HFFc6 (cell line): ENCODE measurements at regions not wholly inside any gene's neighbourhood (a gene's known extent, or its start where the extent isn't known, plus 50 kb on each side); places are given as distances from the start of the nearest gene placed in this dataset.

Experiments used
- DNase-seq: peaks from one replicate; pipeline ENCODE4 v3.0.0-alpha.2; 2018
- H3K27ac Mint-ChIP-seq: 2 replicates; pipeline ENCODE4 v1.8.0; 2020; ENCODE audit warnings: mild to moderate bottlenecking, mixed read lengths
- H3K27me3 Mint-ChIP-seq: 2 replicates; pipeline ENCODE4 v1.8.0; 2021; ENCODE audit warnings: mild to moderate bottlenecking, moderate library complexity, mixed read lengths; ENCODE audit not compliant: insufficient read depth
- H3K36me3 Mint-ChIP-seq: 2 replicates; pipeline ENCODE4 v1.8.0; 2021; ENCODE audit warnings: low read depth, mixed read lengths
- H3K4me1 Mint-ChIP-seq: 2 replicates; pipeline ENCODE4 v1.8.0; 2020; ENCODE audit warnings: low read depth, mixed read lengths
- H3K4me3 Mint-ChIP-seq: 2 replicates; pipeline ENCODE4 v1.8.0; 2020; ENCODE audit warnings: mild to moderate bottlenecking, moderate library complexity, mixed read lengths
- H3K9me3 Mint-ChIP-seq: 2 replicates; pipeline ENCODE4 v1.8.0; 2020; ENCODE audit warnings: mild to moderate bottlenecking, mixed read lengths
- CTCF ChIP-seq: fragments of 200-600 bp; sonication (generic); IDR thresholded peaks from 2 replicates; pipeline ENCODE4 v1.5.0; 2021; ENCODE audit warnings: antibody characterized with exemption, mild to moderate bottlenecking

GRCh38 chr10:57262892-57263291 lies 901.8 kb upstream of the ZWINT start:
- no peak overlapping the region for H3K27ac Mint-ChIP-seq
- no peaks in the 10 kb centered on the region; the same call in 1 of the 2 replicates for H3K36me3 Mint-ChIP-seq
- peaks cover 26% of the 10 kb centered on the region for H3K9me3 Mint-ChIP-seq
- no peak for TF ChIP-seq CTCF
- no peak overlapping the region for H3K4me3 Mint-ChIP-seq
- DNase-seq = no peak
- no peaks in the 10 kb centered on the region for H3K4me1 Mint-ChIP-seq
- H3K27me3 Mint-ChIP-seq = no peaks in the 10 kb centered on the region; the same call in none of the 2 replicates

DNA sequence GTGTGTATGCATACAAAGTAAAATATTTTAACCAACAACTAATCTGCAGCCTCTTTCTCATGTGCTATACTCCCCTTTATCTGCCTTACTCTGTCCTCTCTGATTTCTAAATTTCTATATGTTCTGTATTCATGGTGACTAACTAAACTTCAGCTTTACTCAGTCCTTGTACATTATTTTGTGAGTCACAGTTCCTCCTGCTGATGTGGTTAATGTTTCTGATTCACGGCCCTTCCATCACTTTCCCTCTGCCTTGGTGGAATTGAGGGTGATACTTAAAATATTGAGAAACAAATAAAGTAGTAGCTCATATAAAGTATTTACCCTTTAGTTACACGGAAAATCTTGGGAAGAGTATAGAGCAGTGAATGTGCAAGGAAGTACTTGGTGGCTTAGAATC lies 899.1 kb upstream of the ZWINT start:
- no peak for DNase-seq
- no peak for TF ChIP-seq CTCF
- no peak overlapping the region for H3K27ac Mint-ChIP-seq
- no peaks in the 10 kb centered on the region; the same call in none of the 2 replicates for H3K27me3 Mint-ChIP-seq
- no peak overlapping the region for H3K4me3 Mint-ChIP-seq
- no peaks in the 10 kb centered on the region for H3K36me3 Mint-ChIP-seq
- peaks cover 41% of the 10 kb centered on the region for H3K9me3 Mint-ChIP-seq
- no peaks in the 10 kb centered on the region for H3K4me1 Mint-ChIP-seq

DNA sequence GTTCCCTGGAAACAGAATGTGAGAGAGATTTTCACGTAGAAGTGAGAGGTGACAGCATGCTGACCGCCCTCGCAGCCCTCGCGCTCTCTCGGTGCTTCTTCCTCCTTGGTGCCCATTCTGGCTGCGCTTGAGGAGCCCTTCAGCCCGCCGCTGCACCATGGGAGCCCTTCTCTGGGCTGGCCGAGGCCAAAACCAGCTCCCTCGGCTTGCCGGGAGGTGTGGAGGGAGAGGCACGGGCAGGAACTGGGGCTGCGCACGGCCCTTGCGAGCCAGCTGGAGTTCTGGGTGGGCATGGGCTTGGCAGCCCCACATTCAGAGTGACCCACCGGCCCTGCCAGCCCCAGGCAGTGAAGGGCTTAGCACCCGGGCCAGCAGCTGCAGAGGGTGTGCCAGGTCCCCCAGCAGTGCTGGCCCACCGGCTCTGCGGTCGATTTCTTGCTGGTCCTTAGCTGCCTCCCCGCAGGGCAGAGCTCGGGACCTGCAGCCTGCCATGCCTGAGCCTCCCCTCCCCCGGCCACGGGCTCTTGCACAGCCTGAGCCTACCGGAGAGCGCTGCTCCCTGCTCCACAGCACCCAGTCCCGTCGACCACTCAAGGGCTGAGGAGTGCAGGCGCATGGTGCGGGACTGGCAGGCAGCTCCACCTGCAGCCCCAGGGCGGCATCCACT lies 888.7 kb upstream of the ZWINT start:
- peaks cover 18% of the 10 kb centered on the region; the same call in 1 of the 2 replicates for H3K9me3 Mint-ChIP-seq

DNA sequence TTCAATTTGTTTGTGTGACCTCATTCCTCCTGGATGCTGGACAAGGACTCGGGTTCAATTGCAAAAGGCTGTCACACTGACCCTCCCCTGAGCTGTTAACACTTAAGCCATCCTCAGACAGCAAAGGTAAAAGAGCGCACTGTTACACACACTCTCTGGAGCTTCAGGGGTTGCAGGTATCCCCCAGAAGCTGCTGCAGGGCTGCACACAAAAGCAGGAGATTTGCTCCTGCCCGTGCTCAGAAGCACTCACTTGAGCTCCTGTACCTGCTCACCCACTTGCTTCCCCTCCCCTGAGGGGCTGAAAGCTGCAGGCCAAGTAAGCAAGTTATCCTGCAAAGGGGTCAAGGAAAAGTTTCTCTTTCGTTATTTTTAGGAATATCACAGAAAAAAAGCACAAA lies 886.2 kb upstream of the ZWINT start:
- Mint-ChIP-seq H3K9me3 (peaks cover 18% of the 10 kb centered on the region; the same call in 1 of the 2 replicates), H3K4me3 (no peak overlapping the region), H3K27ac (no peak overlapping the region), H3K4me1 (no peaks in the 10 kb centered on the region), H3K27me3 (no peaks in the 10 kb centered on the region; the same call in 1 of the 2 replicates), H3K36me3 (no peaks in the 10 kb centered on the region)
- no peak for TF ChIP-seq CTCF
- DNase-seq = no peak

More for the DNA sequence above, 888.7 kb upstream of the ZWINT start:
- Mint-ChIP-seq H3K27ac (no peak overlapping the region), H3K4me1 (no peaks in the 10 kb centered on the region), H3K36me3 (no peaks in the 10 kb centered on the region), H3K27me3 (no peaks in the 10 kb centered on the region; the same call in 1 of the 2 replicates), H3K4me3 (no peak overlapping the region)
- DNase-seq = no peak
- TF ChIP-seq CTCF = no peak

- H3K9me3 Mint-ChIP-seq = peaks cover 42% of the 10 kb centered on the region
- DNase-seq = no peak
- H3K27me3 Mint-ChIP-seq = no peaks in the 10 kb centered on the region
- H3K4me1 Mint-ChIP-seq = no peaks in the 10 kb centered on the region
- H3K36me3 Mint-ChIP-seq = no peaks in the 10 kb centered on the region
- H3K27ac Mint-ChIP-seq = no peak overlapping the region
- TF ChIP-seq CTCF = no peak
- H3K4me3 Mint-ChIP-seq = no peak overlapping the region
These were observed 864.9 kb upstream of the ZWINT start for GRCh38 chr10:57225920-57226319.
